ENCODE measurements at regions not wholly inside any gene's neighbourhood (a gene's known extent, or its start where the extent isn't known, plus 50 kb on each side); places are given as distances from the start of the nearest gene placed in this dataset.

GRCh38 chr1:224791362-224791941, 138.0 kb upstream of the DNAH14 start:
- TF ChIP-seq POLR2AphosphoS5 (IDR thresholded peaks at IDR 0.05; ENCODE audit: low read depth, low read length) (no peak), PAX5 (IDR thresholded peaks at IDR 0.05; ENCODE audit: insufficient read depth, low read length, severe bottlenecking) (no peak), TAF1 (IDR thresholded peaks at IDR 0.05; ENCODE audit: low read depth, low read length) (no peak), POLR2A (IDR thresholded peaks at IDR 0.05; ENCODE audit: low read depth, low read length) (no peak), POU2F2 (IDR thresholded peaks at IDR 0.05; ENCODE audit: low read depth, low read length) (no peak), SPI1 (IDR thresholded peaks at IDR 0.05; ENCODE audit: low read depth, low read length) (no peak)
- FAIRE-seq = no peak

GRCh38 chr1:224795591-224795990, 133.9 kb upstream of the DNAH14 start:
- TF ChIP-seq POLR2A (IDR thresholded peaks at IDR 0.05; ENCODE audit: low read depth, low read length) (no peak), POU2F2 (IDR thresholded peaks at IDR 0.05; ENCODE audit: low read depth, low read length) (no peak), POLR2AphosphoS5 (IDR thresholded peaks at IDR 0.05; ENCODE audit: low read depth, low read length) (no peak), TAF1 (IDR thresholded peaks at IDR 0.05; ENCODE audit: low read depth, low read length) (no peak), PAX5 (IDR thresholded peaks at IDR 0.05; ENCODE audit: insufficient read depth, low read length, severe bottlenecking) (no peak), SPI1 (IDR thresholded peaks at IDR 0.05; ENCODE audit: low read depth, low read length) (no peak)
- no peak for FAIRE-seq
- no peak for DNase-seq (ENCODE audit: insufficient read length, low spot score)

More at GRCh38 chr1:224791362-224791941, 138.0 kb upstream of the DNAH14 start:
- DNase-seq (ENCODE audit: insufficient read length, low spot score) = no peak

GRCh38 chr1:224799083-224799482, 130.4 kb upstream of the DNAH14 start:
- DNase-seq (ENCODE audit: insufficient read length, low spot score) (no peak), FAIRE-seq (no peak)
- TF ChIP-seq PAX5 (IDR thresholded peaks at IDR 0.05; ENCODE audit: insufficient read depth, low read length, severe bottlenecking) = no peak
- TF ChIP-seq SPI1 (IDR thresholded peaks at IDR 0.05; ENCODE audit: low read depth, low read length) = no peak
- TF ChIP-seq POLR2AphosphoS5 (IDR thresholded peaks at IDR 0.05; ENCODE audit: low read depth, low read length) = no peak
- no peak for TF ChIP-seq TAF1 (IDR thresholded peaks at IDR 0.05; ENCODE audit: low read depth, low read length)
- TF ChIP-seq POU2F2 (IDR thresholded peaks at IDR 0.05; ENCODE audit: low read depth, low read length) = no peak
- no peak for TF ChIP-seq POLR2A (IDR thresholded peaks at IDR 0.05; ENCODE audit: low read depth, low read length)

GRCh38 chr1:224800486-224801119, 128.9 kb upstream of the DNAH14 start:
- no peak for DNase-seq (ENCODE audit: insufficient read length, low spot score)
- FAIRE-seq = no peak

GRCh38 chr1:224801844-224802490, 127.5 kb upstream of the DNAH14 start:
- DNase-seq (ENCODE audit: insufficient read length, low spot score) = no peak

More at GRCh38 chr1:224800486-224801119, 128.9 kb upstream of the DNAH14 start:
- TF ChIP-seq TAF1 (IDR thresholded peaks at IDR 0.05; ENCODE audit: low read depth, low read length) = no peak
- TF ChIP-seq POU2F2 (IDR thresholded peaks at IDR 0.05; ENCODE audit: low read depth, low read length) = no peak
- TF ChIP-seq SPI1 (IDR thresholded peaks at IDR 0.05; ENCODE audit: low read depth, low read length) = no peak
- TF ChIP-seq POLR2AphosphoS5 (IDR thresholded peaks at IDR 0.05; ENCODE audit: low read depth, low read length) = no peak
- TF ChIP-seq POLR2A (IDR thresholded peaks at IDR 0.05; ENCODE audit: low read depth, low read length) = no peak
- TF ChIP-seq PAX5 (IDR thresholded peaks at IDR 0.05; ENCODE audit: insufficient read depth, low read length, severe bottlenecking) = no peak

GRCh38 chr1:224802617-224803016, 126.9 kb upstream of the DNAH14 start:
- FAIRE-seq = no peak
- no peak for DNase-seq (ENCODE audit: insufficient read length, low spot score)
- TF ChIP-seq TAF1 (IDR thresholded peaks at IDR 0.05; ENCODE audit: low read depth, low read length) = no peak
- TF ChIP-seq POLR2A (IDR thresholded peaks at IDR 0.05; ENCODE audit: low read depth, low read length) = no peak
- no peak for TF ChIP-seq PAX5 (IDR thresholded peaks at IDR 0.05; ENCODE audit: insufficient read depth, low read length, severe bottlenecking)
- no peak for TF ChIP-seq POLR2AphosphoS5 (IDR thresholded peaks at IDR 0.05; ENCODE audit: low read depth, low read length)
- TF ChIP-seq POU2F2 (IDR thresholded peaks at IDR 0.05; ENCODE audit: low read depth, low read length) = no peak
- no peak for TF ChIP-seq SPI1 (IDR thresholded peaks at IDR 0.05; ENCODE audit: low read depth, low read length)

More at GRCh38 chr1:224801844-224802490, 127.5 kb upstream of the DNAH14 start:
- no peak for FAIRE-seq
- TF ChIP-seq SPI1 (IDR thresholded peaks at IDR 0.05; ENCODE audit: low read depth, low read length) (no peak), PAX5 (IDR thresholded peaks at IDR 0.05; ENCODE audit: insufficient read depth, low read length, severe bottlenecking) (no peak), POU2F2 (IDR thresholded peaks at IDR 0.05; ENCODE audit: low read depth, low read length) (no peak), POLR2A (IDR thresholded peaks at IDR 0.05; ENCODE audit: low read depth, low read length) (no peak), TAF1 (IDR thresholded peaks at IDR 0.05; ENCODE audit: low read depth, low read length) (no peak), POLR2AphosphoS5 (IDR thresholded peaks at IDR 0.05; ENCODE audit: low read depth, low read length) (no peak)

GRCh38 chr1:224804220-224804619, 125.3 kb upstream of the DNAH14 start:
- FAIRE-seq (peak; percentile 38), DNase-seq (ENCODE audit: insufficient read length, low spot score) (no peak)
- TF ChIP-seq POLR2AphosphoS5 (IDR thresholded peaks at IDR 0.05; ENCODE audit: low read depth, low read length) = no peak

- no peak for TF ChIP-seq POLR2AphosphoS5 (IDR thresholded peaks at IDR 0.05; ENCODE audit: low read depth, low read length)
- TF ChIP-seq SPI1 (IDR thresholded peaks at IDR 0.05; ENCODE audit: low read depth, low read length) = no peak
- no peak for TF ChIP-seq POU2F2 (IDR thresholded peaks at IDR 0.05; ENCODE audit: low read depth, low read length)
- no peak for TF ChIP-seq PAX5 (IDR thresholded peaks at IDR 0.05; ENCODE audit: insufficient read depth, low read length, severe bottlenecking)
- no peak for TF ChIP-seq TAF1 (IDR thresholded peaks at IDR 0.05; ENCODE audit: low read depth, low read length)
- TF ChIP-seq POLR2A (IDR thresholded peaks at IDR 0.05; ENCODE audit: low read depth, low read length) = no peak
- DNase-seq (ENCODE audit: insufficient read length, low spot score) (no peak), FAIRE-seq (no peak)
Measured at GRCh38 chr1:224805889-224806288, 123.6 kb upstream of the DNAH14 start.

GRCh38 chr1:224809137-224809536, 120.3 kb upstream of the DNAH14 start:
- DNase-seq (ENCODE audit: insufficient read length, low spot score) (no peak), FAIRE-seq (no peak)
- TF ChIP-seq POLR2A (IDR thresholded peaks at IDR 0.05; ENCODE audit: low read depth, low read length) (no peak), POU2F2 (IDR thresholded peaks at IDR 0.05; ENCODE audit: low read depth, low read length) (no peak), POLR2AphosphoS5 (IDR thresholded peaks at IDR 0.05; ENCODE audit: low read depth, low read length) (no peak), PAX5 (IDR thresholded peaks at IDR 0.05; ENCODE audit: insufficient read depth, low read length, severe bottlenecking) (no peak), SPI1 (IDR thresholded peaks at IDR 0.05; ENCODE audit: low read depth, low read length) (no peak), TAF1 (IDR thresholded peaks at IDR 0.05; ENCODE audit: low read depth, low read length) (no peak)

Measured in GM12891 (cell line).